Inflammatory macrophage treated with lipopolysaccharide for 4 hours (primary cell): ENCODE measurements at regions not wholly inside any gene's neighbourhood (a gene's known extent, or its start where the extent isn't known, plus 50 kb on each side); places are given as distances from the start of the nearest gene placed in this dataset.

ENCODE experiments used
- DNase-seq: peaks from one replicate; pipeline ENCODE4 v3.0.0-alpha.2; 2020

DNA sequence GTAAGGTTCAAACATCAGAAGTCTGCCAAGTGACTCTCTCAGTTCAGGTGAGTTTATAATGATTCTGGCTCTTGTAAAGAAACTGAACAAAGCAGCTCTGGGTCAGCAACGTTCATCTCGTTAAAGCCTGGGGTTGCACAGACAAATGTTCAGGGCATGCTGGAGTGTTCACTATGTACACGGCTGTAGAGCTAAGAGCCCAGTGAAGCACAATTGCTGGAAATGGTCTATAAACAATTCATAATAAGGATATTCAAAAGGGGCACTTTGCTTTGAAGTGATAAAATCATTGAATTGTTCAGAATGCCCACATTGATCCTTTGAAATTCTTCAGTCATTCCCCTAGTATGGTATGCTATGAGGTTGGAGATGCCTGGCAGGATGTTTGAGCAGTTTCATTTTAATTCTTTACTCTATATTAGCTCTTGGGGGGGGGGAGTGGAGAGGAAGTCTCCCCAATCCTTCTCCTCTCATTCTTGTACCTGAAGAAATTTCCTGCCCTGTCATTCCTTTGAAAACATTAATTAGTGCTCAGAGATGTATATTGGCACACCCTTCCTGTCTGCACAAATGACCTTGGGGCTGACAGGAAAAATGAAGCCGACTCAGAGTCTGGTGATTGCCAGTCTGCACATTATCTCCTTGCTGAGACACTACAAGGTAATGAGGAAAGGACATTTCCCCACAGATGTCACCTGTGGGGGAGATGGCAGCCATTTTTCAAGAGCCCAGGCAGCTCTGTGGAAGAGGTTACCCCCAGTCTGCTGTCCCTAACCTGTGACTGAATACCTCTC lies 145.5 kb downstream of the DLEU7 start:
- DNase-seq = no peak

DNA sequence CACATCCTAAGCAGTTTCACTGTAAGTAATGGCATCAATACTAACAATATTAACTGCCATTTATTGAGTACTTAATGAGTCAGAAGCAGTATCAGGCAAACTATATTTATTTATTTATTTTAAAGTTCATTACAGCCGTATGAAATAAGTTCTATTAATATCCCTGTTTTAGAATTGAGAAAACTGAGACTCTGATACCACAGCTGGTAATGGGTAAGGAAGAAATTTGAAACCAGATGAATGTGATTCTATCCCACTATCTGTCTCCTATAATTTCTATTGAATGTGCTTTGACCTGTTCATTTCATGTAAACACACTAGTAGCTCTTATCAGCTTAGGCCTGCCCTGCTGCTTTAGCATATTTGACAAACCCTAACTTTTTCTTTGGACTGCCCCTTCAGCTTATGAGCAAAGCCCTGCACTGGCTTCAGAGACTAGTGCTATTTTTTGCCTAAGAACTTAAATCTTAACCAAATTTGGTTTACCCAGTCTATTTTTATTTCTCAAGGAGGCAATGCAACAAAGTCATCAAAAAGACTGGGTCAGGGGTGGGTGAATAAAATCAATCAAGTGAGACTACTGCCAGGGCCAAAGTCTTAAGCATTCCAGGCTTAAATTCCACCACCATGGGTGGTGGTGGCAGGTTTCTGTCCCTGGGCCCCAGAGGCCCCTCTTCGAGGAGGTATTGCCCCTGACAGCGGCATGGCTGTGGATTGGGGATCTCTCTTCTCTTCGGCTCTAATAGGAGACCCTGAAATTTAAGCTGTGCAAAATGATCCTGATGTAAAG lies 143.4 kb downstream of the DLEU7 start:
- no peak for DNase-seq

DNA sequence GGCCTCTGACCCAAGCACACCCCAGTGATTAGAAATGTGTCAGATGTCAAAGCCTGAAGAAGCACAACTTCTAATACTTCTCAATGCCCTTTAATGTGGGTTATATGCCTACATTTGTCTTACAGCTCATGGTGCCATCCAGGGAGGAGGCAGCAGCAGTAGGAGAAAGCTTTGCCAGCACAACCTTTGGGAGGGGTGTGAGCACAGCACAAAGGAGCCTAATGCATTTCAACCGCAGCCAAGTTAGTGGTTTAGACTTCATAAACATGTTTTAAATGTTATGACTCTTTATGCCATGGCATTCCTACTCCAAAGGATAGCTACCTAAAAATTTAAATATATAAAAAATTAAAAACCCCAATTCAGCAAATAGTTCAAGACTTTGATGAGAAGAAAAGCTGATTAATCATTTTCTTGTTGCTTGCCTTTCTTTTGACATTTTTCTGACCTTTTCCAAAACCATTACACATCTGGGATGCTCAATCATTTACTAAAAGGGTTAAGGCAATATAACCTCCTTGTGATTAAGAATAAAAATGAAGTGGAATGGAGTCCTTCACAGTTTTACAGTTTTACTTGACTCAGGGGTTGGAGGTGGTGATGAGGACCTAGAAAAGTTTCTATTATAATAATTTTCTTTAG lies 142.7 kb downstream of the DLEU7 start:
- DNase-seq = no peak

DNA sequence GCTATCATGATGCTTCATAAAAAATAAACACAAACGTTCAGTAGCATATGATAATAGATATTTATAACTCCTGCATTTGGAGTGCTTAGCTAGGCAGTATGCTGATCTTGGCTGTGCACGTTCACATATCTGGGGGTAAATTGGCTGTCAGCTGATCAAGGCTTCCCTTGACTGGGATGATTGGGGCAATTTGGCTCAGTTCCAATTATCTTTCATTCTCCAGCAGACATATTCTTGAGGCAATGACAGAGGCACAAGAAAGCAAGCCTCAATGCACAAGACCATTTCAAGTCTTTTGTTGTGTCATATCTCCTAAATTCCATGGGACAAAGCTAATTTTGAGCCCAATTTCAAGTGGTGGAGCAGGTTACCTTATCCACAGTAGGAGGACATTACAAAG lies 142.0 kb downstream of the DLEU7 start:
- no peak for DNase-seq

DNA sequence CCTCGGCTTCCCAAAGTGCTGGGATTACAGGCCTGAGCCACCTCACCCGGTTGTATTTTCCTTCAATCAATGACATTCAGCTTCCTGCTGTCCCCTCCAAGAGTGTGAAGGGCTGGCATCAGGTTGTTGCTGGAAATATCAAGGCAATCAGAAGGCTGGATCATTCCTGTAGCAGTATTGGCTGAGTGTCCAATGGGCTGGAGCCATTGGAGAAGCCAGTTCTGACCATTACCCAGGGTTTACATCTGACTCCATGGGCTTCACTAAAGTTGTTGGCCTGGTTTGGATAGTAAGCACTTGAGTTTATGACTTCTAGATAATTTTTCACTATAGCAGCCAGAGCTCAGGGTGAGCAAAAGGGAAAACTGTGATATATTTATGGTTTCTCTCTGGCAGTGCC lies 137.0 kb downstream of the DLEU7 start:
- DNase-seq = no peak

DNA sequence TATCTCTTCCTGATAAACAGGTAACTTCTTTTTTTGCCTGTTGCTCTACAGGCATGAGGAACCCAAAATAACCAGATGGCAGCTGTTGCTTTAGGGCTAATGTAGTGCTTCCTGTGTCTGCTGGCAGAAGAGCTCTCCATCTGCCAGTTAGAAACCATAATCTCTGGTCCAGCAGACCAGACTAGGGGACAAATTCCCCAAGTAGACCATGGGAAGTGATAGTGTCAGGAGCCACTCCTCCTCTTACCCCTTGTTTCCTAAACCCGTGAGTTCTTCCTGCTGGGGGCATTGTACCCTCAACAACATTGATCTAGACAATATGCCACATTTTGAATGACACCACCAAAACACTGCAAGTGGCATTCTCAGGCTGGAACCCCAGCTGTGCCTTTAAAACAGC lies 135.9 kb downstream of the DLEU7 start:
- DNase-seq = no peak

DNA sequence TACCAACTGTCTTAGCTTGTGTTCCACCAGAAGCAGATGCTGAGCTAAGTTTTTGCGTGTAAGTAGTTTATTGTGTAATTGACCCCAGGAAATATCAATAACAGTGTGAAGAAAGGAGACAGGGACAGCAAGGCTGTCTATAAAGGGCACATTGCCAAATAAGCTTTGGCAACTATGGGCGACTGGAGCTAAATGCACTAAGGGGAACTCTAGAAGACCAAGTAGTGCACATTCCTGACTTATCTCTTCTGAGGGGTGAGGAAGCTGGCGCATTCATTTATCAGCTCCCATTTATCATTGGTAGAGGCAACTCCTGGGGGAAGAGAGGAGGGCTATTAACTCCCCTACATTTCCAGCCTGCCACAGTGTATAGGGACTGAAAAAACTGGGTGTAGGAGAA lies 135.0 kb downstream of the DLEU7 start:
- DNase-seq = peak; percentile 29

DNA sequence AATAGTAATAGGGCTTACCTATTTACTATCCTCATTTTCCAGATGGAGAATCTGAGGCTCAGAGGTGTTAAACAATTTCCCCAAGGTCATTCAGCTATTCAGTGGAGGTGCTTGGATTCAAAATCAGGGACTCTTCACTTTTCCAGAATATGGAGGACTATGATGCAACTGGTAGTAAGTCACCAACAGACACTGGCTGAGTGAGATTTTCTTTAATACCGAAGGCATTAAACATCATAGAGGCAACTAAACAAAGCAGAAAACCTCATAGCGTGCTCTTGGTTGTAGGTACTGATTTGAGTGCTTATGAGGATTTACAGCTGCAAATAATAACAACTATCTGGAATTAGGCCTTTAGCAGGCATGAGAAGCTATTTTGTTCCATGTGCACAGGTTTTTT lies 134.4 kb downstream of the DLEU7 start:
- no peak for DNase-seq

DNA sequence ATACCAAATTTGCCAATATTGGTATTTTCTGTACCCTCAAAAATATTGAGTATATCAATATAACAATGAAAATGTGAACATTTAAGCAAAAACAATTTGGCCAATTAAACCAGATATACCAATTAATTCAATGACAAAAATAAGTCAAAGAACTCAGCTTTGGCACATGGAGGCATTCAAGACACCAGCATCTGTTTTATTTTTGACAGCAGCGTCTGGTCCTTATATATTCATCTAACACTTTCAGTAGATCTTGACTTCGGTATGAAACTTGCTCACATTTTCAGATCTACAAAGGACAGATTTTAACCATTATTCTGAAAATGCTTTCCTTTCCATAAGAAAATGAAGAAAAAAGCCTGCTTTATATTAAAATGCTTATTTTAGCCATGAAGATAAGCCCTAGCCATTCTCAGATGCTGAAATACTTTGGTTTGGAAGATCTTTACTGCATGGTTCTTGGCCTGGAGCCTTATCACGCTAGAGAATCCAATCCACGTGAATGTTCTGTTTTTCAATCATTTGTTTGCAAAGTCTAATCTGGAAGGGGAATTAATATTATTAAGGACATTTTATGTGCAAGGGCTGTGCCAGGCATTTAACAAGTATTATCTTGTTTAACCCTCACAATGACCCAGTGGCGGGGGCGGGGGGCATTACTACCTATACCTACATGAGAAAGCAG lies 132.2 kb downstream of the DLEU7 start:
- no peak for DNase-seq

DNA sequence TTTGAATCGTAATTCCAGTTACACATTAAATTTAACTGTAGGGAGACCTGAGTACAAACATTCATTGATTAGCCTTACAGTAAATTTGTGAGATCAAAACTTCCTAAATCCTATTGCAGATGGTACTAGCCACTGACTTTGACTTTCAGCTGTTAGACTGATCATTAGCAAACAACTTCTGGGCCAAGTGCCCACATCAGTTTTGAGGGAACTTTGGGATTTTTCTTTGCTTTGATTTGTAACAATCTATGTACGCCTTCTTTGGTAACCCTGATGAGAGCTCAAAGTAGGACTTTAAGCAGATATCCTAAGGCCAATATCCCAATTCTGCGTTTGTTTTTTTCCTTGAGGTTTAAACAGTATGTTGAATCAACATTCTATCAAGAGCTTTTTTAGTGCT lies 131.5 kb downstream of the DLEU7 start:
- no peak for DNase-seq

DNA sequence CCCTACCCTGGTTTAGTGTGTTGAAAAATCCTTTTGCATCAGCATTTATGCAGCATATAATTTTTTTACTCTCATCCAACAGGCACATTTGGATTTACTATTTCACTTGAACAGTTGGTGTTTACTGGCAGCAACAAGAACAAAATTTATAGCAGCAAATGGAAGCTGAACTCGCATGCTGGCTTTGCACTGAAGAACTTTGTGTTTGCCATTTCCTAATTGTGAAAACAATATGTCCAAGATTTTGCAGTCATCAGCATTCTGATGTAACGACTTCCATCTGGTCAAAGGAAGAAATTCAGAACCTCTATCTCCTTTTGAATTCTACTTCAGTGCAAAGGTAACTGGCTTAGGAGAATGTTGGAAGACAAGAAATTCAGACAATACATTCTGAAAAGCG lies 131.0 kb downstream of the DLEU7 start:
- DNase-seq = peak; percentile 31

DNA sequence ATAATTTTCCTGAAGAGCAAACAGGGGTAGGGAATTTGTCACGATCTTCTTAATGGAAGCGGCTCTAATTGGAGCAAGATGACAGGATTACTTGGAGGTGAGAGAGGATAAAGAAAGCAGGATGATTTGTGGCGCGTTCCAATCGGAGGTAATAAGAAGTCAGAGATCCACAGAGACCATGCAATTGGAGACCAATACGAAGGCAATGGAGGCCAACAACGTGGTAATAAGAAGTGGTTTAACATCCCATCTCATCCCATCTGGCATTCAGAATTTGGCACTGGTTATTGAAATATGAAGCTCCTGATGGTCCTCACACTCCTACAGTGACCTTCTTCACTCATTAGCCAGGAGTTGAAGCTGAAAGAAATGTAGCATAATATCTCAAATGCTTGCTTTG lies 130.6 kb downstream of the DLEU7 start:
- no peak for DNase-seq

DNA sequence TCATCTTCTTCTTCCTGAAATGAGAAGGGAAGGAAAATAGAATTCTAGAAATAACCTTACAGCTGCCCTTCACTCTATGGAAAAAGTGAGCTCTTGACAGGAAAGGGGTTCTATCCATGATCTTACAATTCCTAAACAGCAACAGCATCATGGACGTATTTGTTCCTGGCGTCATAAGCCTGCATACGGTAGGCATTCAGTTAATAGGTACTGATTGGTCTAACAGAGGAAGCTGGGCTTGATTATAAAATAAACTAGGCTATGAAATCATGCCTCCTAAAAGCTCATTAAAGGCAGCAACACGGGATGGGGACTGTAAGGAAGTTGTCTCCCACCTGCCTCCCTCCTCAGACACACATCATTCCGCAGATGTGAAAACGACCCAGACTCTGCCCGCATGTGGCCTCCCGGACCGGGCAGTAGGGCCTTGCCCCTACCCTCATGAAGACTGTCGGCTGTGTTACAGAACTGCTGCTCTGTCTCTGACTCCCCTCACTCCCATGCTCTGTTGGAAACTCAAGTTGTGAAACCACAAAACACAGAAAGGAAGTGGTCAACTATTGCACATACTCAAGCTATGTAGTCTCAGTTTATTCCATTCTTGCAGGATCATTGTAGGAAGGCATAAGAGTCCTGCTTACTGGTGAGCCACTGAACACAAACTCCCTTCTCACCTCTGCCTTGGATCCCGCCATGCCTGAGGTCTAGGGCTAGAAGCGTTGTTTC lies 129.8 kb downstream of the DLEU7 start:
- DNase-seq = peak; percentile 95

DNA sequence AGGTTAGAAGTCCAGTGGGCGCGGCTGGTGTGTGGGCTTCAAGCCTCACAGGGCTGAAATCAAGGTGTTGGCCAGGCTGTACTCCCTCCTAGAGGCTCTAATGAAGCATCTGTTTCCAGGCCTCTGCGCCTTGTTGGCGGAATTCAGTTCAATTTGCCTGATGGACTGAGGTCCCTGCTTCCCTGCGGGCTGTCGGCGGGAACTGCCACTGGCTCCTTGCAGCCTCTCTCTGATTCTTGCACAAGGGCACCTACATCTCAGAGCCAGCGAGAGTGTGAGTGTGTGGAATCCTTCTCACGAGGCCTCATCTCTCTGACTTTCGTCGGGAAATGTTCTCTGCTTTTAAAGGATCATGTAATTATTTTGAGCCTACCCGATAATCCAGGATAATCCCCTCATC lies 128.6 kb downstream of the DLEU7 start:
- peak; percentile 39 for DNase-seq

DNA sequence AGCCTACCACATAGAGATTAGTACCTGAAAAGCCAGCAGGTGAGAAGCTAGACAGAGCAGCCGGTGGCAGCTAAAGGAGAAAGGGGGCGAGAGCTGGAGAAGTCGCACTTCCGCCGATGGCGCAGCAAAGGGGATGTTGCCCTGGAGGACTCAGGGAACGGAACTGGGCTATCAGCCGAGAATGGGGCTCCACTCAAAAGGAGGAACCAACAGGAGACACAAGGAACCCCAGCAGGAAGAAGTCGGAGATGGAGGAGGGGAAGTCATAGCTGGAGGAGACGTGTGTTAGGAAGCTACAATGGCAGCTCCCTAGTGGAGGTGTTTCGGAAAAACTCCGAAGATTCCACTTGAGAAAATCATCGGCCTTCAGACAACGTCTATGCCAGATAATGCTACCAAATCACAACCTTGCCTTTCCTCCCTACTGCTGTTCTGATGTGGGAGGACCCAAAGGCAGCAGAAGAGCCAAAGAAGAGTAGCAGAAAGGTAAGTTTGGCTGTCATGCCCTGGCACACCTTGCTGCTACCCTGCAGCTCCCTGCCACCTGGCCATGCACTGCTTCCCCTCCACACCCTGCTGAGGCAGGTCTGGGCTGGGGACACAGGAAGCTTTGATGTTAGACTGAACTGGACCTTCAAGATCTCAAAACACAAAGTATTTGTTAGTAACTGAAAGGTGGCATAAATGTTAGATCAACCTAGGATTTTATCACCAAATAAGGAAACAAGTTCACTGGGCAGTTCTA lies 127.9 kb downstream of the DLEU7 start:
- peak; percentile 88 for DNase-seq

DNA sequence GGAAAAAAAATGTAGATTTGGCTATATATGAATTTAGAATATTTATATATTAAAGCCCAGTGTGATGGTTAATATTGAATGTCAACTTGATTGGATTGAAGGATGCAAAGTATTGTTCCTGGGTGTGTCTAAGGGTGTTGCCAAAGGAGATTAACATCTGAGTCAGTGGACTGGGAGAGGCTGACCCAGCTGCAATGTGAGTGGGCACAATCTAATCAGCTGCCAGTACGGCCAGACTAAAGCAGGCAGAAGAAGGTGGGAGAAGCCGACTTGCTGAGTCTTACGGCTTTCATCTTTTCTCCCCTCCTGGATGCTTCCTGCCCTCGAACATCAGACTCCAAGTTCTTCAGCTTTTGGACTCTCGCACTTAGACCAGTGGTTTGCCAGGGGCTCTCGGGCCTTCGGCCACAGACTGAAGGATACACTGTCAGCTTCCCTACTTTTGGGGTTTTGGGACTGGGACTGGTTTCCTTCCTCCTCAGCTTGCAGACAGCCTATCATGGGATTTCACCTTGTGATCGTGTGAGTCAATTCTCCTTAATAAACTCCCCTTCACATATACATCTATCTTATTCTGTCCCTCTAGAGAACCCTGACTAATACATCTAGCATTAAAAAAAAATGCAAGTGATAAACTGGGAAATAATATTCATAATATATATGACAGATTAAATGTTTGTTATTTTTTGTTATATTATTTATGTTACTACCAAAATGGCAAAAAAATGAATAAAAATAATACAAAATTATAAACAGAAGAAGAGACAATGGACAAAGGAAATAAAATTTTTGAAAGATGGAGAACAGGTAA lies 122.4 kb downstream of the DLEU7 start:
- peak; percentile 48 for DNase-seq

DNA sequence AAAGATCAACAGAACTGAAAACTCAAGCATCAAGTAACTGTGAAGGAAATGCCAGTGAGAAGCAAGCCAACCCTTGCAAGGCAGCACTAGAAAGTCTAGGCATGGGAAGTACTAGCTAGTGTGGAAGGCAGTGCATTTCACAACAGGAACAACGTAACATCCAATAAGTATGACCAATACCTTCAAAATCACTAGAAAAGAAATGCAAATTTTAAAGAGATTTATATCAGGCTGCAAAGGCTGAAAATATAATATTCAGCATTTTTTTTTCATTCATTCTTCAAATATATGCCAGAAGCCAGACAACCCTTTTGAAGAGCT lies 121.9 kb downstream of the DLEU7 start:
- peak; percentile 77 for DNase-seq

DNA sequence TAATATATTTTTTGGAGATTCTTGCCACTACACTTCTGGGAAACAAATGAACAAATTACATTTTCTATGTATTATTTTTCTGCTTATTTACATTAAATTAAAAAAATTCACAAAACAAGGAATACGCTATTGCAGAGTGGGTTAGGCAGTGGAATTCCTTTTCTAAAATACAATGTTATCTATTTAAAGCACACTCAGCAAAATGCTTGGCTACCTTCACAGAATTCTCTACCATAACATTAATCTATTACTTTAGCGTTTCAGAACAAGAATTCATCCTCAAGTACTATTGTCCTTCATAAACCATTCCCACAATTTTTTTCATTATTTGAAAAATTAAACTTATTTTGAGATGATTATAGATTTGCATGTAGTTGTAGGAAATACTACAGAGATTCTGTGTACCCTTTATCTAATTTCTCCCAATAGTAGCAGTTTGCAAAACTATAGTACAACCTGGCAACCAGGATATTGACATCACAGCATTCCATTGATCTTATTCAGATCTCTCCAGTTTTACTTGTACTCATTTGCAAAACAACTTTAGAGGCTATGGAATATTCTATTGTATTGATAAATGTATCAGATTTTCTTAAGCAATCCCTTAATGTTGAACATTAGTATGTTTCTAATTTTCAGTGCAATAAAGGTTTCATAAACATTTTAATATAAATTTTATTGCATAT lies 120.9 kb downstream of the DLEU7 start:
- no peak for DNase-seq

DNA sequence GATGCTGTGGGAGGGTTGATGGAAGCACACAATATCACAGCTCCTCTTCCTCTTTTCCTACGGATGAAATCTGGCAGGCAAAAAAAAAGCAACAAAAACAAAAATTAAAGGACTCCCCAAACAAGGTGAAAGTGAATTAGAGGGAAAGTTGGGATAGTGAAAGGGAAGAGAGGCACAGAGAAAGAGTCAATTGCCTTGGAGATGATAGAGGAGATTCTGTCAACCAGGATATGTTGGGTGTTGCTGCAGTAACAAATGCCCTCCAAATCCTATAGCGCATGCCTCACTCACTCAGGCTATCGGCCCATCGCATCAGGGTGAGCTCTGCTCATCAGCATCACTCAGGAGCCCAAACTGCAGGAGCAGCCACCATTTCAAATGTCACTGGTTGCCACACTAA lies 119.1 kb downstream of the DLEU7 start:
- no peak for DNase-seq

DNA sequence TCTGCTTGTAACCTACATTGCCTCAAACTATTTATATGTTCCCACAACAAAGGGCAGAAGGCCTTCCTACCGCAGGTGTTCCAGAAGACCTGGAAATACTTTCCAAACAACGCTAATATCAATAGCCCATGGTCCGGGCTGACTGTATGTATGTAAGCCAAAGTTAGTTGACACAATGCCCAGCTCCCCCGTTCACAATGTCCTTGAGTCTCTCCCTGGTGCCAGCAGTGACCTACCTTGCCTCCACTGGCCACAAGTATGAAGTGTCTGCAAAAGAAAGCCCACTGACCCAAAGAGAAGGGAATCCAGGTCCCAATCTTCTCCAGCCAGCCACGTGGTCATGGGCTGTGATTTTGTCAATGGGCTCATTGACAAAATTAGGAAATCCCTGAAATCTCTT lies 118.6 kb downstream of the DLEU7 start:
- no peak for DNase-seq

DNA sequence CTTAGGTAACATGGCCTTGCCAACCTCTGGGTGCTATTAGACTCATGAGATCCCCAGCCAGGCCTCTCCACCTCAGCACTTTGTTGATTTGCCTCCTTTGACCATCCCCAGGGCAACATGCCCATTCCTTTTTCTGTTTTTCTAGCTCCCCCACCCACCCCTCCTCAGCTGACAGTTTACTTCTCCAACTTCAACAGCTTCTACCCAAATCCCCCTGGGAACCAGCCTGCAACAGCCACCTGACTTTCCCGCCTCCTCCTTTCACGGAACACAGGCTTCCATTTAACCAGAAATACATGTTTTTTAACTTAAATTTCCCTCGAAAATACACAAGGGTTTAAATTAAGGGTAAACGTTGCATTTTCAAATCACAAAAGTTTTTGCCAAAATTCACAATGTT lies 117.3 kb downstream of the DLEU7 start:
- DNase-seq = no peak
